Germinal center (tissue), 1 donor: ENCODE measurements at regions not wholly inside any gene's neighbourhood (a gene's known extent, or its start where the extent isn't known, plus 50 kb on each side); places are given as distances from the start of the nearest gene placed in this dataset.
A peak's percentile ranks its signal among the peaks of the same experiment; 100 is the strongest.

ENCODE experiments used
- DNase-seq: peaks from one replicate; pipeline ENCODE4 v3.0.0; 2012; ENCODE audit warnings: mixed read lengths, low spot score

DNA sequence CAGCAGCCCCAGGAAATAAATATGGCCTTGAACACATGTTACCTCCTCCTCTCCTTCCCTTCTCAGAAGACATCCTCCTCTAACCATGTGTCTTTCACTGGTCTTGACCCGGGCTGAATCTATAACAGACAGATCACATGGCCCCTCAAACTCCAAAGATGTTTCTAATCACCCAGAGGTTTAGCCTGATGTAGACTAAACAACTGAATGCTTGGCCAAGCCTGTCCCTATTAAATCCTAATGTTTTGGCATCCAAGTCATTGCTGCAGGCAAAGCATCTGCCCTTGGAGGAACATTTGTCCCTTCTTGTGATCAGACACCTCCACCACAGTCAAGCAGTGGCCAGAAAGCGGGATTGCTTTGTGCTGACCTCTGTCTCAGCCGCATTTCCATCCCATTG, 65.5 kb downstream of the ANKRD60 start:
- no peak for DNase-seq

DNA sequence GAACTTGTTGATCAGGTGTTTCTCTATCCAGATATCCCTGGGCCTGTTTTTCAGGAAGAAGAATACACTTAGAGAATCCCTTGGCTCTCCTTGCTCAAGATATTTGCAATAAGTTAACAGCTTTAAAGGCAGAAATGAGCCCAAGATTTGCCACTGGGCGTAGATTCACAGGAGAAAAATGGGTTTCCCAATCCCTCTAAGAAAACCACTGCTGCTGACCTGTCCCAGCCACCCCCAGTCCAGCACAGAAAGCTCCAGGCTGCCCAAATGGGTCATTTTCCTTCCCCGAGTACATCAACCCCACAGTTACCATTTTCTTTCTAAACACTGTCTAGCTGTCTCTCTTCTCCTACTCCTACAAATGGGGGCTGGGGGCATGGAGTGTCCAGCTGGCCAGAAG, 67.3 kb downstream of the ANKRD60 start:
- DNase-seq = no peak

DNA sequence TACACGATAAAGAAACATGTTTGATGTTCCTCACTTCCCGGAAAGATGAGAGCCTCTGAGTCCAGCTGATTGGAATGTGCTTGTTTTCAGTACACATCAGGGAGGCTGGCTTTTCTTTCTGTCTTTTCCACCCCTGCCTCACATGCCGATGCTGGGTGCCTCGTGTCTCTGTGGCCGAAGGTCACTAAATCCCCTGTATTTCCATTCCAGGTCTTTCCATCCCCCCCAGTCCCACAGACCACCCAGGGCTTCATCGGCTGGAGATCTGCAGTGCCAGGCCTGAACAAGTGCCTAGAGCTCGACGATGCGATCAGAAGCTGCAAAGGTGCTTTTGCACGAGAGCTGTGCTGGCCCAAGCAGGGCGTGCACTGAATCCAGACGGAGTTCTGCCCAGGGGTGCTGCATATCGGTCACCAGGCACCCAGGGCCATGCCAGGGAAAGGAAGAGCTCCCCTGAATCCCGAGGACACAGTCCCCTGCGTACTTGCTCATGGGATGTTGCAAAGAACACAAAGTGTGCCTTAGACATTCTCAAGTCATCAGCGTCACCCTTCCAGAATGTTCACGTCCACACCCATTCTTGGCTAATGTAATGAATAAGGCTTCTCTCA, 67.9 kb downstream of the ANKRD60 start:
- no peak for DNase-seq

DNA sequence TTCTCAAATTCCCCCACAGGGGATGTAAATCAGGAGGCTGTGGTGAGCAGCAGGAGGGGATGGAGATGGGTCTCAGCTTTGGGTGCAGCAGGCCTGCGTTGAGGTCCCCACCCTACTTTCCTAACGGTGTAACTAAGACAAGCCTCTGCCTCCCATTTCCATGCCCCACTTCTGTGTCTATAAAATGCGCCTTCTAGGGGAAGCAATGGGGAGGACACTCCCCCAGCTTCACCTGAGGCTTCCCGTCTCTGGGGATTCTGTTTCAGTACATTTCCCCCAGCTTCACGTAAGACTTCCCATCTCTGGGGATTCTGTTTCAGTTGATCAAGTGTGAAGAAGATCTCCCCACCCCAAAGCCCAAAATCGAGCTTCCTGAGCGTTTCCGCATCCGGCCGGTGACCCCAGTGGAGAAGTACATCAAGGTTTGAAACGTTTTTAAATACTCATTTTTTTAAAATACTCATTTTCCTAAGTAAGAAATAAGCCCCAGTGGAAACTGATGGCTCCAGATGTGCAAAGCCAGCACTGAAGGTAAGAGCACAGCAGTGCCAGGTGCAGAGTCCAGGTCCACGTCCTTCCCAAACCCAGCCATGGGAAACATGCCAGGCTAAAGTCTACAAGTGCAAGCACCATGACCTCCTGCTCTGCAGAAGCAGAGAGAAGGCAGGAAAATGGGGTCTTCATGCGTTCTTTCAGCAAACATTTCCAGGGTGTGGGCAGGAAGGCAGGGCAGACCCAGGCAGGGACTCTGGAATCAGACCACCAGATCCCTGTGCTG, 73.1 kb downstream of the ANKRD60 start:
- no peak for DNase-seq

DNA sequence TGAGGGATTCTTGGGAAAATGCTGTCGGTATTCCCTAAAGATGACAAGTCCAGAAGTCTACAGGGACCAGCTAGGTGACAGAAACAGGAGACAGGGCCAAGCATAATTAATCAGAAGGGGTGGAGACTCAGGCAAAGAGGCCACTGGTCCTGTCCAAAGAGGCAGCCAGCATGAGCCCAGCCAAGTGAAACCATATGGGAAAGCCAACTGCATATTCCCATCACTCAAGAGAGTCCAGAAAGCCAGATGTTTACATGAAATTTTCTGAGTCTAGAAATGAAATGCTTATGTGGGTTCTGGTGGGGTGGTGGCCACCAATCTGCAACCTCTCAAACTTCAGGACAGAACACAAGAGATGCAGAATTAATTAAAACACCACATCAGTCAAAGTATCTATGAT, 74.3 kb downstream of the ANKRD60 start:
- no peak for DNase-seq

DNA sequence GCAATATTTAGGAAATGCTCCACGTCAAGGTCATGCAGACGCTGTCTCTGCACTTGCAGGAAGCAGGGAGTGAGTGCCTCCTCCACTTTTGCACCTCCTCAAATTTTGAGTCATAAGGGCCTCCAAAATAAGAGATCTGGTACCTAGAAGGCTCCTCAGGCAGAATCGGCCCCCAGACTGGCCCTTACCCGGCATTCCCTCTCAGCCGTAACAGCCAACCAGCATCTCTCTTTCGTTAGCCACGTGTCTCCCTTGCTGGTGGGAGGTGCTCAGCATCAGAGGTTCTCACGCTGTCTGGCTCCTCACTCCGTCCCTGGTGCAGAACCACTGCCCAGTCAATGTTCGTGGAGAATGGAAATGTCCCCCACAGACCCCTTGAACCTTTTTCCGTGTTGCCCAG, 75.3 kb downstream of the ANKRD60 start:
- no peak for DNase-seq

DNA sequence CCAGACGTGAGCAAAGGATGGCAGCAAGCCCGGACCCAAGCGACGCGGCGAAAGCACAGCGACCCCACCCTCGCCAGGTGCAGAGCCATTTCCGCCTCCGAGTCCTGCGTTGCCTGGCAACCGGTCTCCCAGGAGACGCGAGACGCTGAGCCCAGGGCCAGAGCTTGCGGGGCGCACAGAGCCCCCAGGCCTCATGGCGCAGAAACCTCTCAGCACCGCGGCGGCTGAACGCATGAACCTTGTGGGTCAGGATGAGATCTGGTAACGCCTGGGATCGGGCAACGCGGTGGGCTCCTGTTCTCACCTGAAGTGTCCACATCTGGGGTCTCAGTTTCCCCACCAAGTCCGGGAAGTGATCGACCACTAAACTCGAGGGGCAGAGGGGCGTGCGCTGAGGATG, 77.7 kb downstream of the ANKRD60 start:
- DNase-seq = peak; percentile 27

DNA sequence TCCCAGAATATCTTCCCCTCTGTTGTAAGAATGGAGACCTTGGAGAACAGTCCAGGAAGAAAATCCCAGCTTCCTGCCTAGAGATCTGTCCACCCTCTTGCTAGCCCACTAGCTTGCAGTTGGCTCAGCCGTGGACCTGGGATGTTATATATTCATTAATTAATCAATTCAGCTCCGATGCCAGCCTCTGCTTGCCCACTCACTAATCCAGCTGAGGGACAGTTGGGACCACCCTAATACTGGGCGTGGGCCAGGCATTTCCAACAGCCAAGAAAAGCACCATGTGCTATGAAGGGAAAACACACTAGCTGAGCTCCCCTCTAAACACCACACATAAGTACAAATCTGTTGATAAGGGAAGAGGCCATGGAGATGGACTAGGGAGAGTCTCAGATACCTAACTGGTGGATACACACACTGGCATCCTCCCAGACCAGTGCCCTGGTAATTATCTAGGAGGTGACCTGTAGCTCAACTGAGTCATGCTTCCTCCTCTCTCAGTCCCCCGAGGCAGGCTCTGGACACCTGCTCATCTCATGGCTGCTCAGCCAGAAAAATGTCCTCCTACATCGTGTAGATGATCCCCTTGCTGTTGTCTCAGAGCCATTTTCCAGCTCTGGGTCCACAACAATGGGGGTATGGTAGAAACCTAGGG, 78.9 kb downstream of the ANKRD60 start:
- DNase-seq = no peak

DNA sequence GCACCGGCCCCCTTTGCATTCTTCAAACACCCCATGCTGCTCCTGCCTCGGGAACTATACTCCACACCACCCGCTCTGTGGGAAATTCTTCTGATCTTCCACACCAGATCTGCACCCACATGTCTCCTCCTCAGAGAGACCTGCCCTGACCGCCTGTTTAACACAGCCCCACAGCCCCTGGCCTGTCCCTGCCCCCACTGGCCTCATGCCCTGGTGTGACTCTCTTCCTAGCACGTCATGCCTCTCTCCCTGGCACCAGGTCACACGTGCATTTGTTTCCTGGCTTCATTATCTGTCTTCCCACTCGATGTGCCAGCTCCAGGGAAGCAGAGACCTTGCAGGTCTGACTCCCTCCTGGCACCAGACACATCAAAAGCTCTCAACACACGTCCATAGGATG, 79.6 kb downstream of the ANKRD60 start:
- DNase-seq = no peak

DNA sequence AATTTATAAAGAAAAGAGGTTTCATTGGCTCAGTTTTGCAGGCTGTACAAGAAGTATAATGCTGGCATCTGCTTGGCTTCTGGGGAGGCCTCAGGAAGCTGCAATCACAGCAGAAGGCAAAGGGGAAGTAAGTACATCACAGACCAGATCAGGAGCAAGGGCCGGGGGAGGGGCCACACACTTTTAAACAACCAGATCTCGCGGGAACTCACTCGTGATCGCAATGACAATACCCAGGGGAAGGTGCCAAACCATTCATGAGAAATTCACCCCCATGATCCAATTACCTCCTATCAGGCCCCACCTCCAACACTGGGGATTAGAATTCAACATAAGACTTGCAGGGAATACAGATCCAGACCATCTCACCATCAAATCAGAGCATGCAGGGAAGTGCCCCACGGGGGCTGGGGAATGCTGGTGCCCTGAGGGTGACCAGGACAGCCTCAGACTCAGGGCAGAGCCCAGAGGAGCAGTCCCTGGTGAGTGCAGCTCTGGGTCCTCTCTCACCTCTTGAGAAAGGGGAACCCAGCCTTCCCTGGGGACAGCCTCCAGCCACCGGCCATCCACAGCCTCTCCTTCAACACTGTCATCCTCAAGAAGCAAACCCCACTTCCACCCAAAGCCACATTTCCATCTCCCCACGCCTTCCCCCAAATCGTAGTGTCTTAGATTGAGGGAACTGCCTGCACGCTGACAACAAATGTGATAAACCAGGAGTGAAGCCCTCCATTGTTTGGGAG, 80.7 kb downstream of the ANKRD60 start:
- DNase-seq = no peak

DNA sequence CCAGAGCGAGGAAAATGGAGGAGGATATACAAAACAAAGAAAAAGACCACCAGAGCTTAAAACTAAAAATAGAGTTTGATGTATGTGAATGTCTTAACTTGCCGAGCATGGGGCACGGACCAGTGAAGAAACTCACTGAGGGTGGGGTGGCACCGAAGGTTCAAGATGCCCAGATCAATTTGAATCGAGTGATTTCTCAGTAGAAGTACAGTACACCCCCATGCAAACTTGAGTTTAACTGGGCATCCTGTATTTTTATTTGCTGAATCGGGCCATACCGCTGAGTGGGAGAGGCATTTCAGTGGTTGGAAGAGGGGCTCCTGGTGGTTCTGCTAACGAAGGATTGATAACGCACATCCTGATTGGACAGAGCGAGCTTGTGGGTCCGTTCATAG, 81.7 kb downstream of the ANKRD60 start:
- no peak for DNase-seq

DNA sequence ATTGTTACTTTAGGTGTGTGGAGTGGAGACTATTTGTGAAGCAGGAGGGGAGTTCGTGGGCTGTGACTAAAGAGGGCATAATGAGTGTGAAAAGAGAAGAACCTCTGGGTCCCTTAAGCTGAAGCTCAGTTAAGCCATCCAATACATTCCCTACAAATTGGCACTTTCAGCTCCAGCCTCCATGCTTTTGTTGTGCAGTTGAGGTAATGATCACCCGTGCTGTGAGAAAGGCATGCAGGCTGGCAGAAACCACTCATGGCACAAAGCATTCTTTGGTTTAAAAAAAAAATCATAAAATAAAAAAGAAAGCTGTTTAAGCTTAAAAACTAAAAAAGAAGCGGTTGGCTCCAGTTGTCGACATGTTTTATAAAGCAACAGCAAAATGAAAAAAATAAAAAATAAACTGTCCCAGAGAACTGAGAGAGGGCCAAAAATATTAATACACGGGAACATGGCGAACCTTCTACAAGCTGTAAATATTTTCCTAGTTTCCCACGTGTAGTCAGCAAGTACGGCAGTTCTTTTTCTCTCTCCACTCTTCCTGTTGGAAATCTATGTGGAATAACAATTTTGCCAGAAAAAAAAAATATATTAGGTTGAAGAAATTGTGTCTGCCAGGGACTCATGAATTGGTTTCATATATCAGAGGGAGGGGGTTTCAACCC, 82.2 kb downstream of the ANKRD60 start:
- DNase-seq = no peak

DNA sequence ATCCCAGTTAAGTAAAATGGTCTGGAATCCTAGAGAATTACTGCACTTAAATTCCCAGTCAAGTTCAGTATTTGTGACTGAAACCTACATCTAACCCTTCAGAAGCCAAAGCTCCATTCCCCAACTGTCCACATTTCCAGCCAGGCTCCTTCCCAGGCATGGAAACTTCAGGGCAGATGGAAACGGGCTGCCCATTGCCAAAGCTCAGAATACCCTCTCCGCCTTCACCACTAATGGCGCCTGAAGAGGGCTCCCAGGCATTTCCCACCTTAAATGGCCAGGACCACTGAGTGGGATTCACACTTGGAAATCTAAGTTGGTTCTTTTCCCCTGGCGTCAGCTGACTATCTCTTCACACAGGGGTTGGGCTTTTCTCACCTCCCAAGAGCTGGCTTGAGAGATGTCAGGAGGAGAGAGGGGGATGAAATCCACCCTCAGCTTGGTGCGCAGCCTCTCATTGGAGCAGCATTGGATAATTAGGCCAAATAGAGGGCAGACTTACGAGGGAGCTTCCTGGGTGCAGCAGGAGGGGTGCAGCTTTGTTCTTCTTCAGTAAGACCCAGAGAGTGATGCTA, 82.9 kb downstream of the ANKRD60 start:
- DNase-seq = no peak

DNA sequence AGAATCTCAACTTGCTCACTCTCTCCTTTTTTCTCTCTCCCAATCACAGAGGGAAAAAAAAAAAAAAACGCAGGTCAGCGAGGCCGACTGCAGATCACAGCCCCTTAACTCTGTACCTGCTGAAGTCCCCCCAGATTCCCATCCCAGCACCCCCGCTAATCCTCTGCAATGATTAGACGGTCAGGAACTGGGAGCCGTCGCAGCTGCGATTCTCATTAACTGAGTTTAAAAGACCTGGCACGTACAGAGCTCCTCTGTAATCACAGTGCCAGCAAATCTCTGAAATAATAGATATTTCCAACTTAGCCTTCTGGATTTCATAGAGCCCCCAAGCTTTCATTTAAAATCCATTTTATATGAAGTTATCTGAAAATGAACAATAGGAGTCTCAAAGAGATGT, 84.4 kb downstream of the ANKRD60 start:
- no peak for DNase-seq

DNA sequence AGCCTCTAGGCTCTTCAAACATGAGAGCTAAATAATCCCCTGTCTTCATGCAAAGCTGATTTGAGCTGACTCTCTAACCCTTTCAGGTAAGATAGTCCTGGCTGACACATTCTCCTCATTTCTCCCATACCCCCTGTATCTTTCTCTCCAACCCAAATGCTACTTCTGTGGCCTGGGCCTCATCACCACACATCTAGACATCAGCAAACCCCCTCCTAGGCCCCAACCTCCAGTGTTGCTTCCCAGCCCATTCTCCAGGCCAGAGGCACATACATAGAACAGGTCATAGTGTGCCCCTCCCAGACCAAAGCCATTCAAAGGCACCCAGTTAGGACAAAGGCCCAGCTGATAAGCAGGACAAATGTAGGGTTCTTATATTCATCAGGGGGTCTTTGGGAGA, 84.9 kb downstream of the ANKRD60 start:
- no peak for DNase-seq

DNA sequence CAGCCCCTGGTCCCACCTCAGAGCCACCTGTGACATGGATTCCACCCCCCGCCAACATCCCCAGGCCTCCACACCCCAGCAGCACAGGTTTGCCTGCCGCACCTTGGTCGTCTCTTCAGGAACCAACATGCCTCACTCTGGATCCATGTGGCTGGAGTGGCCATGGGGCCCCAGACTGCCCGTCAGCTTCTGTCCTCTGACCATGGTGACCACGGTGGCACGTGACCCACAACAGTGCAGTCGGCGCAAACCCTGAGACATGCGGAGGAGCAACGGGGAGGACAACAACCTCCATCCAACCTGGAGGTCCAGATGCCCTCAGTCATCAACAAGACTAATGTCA, 85.6 kb downstream of the ANKRD60 start:
- DNase-seq = no peak

DNA sequence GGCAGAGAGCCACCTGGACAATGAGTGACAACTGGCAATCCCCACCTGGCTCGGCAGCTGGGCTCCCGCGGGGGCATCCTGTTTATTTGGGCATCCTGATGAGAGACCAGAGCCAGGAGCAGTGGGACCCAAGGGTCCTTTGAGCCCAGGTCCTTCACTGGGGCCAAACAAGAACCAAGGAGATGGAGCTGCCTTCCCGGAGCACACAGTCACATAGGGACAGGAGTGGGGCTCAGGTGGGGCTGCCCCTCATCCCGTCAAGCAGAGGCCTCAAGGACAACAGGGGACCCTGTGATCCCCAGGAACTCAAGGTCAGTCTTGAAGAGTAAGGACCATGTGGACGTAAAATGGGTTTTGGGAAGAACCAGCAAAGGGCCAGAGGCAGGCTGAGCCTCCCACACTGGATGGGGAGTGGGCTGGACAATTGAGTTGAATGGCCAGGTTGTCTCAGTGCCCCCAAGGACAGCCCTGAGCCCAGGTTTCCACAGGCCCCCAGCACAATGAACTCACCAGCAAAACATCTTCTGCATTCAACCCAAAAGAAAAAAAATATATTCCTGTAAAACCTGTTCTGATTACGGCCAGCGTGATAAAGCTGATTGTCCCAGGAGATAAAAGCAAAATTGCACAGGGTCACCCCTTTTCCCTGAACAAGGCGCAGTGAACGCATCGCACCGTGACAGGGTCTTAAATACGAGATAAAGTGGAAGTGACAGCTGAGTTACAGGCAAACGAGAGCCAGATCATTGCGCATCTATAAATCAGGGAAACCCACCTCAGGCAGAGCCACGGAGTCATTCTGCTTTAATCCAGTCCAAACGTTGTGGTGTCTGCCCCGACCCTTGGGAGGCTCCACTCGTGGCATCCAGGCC, 86.2 kb downstream of the ANKRD60 start:
- DNase-seq = no peak

DNA sequence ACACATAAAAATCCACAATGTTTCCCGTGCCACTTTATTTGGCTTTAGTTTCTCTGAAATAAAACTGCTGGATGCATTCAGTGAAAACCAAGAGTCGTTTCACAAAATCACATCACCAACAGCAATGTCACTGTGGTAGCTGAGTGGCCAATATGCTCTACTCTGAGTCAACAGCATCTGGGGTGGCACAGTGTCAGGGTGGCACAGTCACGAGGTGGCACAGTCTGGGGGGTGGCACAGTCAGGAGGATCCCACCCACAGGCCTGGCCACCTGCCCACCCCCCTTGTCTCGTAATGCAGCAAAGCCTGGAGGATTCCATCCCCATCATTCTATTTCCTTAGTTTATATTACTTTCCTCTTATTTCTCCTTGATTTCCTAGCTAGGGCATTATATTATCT, 87.0 kb downstream of the ANKRD60 start:
- DNase-seq = no peak

DNA sequence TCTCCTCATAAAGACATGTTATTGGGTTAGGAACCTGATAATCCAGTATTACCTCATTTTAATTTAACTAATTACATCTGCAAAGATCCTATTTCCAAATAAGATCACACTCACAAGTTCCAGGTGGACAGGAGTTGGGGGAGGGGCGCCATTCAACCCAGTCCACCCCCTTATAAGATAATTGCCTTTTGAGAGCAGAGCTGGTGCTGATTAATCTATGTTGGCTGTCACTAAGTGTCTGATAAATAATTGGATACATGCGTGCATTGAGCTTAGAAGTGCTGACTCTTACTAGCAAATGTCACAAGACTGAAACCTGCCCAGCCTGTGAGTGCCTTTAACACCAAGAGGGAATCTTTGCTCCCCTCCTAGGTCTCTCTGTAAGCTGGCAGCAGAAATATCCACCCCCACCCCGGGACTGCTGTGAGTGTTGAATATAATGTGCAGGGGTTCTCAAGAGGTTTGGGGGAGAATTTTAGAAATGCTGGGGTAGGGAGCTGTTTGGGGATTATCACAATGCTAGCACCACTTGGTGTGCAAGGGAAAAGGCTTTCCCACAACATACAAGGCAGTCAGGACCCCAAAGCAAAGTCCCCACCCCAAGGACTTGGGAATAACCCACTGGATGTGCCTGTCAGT, 87.5 kb downstream of the ANKRD60 start:
- no peak for DNase-seq
